ENCODE measurements at regions not wholly inside any gene's neighbourhood (a gene's known extent, or its start where the extent isn't known, plus 50 kb on each side); places are given as distances from the start of the nearest gene placed in this dataset.

GRCh38 chr5:176174345-176175025, 63.7 kb upstream of the SIMC1 start:
- DNase-seq (ENCODE audit: low read depth in 4 of 4, low spot score in 2 of 4) = no peak

DNA sequence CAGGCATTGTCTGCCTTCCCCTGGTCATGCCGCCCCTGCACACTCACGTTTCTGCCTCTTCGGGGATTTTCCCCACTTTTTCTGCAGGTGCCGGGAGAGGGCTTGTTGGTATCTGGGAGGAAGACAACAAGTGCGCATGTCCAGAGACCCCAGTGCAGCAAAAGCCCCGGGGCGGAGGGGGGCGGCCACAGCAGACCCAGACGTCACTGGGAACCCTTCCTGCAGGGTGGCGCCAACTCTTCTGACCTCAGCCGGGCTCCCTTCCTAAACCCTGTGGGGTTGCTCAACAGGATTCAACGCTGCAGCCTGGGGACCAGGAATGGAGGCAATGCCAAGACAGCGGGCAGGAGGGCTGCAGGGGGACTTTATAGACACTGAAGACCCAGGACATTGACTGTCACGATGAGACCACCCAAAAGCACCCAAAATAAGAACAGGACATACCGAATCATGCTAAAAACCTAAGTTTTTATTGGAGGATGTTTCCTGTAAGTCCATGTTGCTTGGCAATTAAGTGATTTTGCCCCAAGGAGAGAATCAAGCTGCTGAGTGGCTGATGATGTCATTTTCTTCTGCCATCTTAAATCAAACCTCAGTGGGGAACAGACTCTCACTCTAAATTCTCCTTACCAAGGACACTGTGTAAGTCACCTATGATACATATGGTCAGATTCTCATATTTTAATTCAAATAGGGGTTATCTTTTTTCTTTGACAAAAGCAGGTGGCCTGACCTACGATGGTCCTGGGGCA, 62.9 kb upstream of the SIMC1 start:
- DNase-seq (ENCODE audit: low read depth in 4 of 4, low spot score in 2 of 4) = no peak

GRCh38 chr5:176176231-176176630, 62.0 kb upstream of the SIMC1 start:
- no peak for DNase-seq (ENCODE audit: low read depth in 4 of 4, low spot score in 2 of 4)

GRCh38 chr5:176178789-176179188, 59.4 kb upstream of the SIMC1 start:
- no peak for DNase-seq (ENCODE audit: low read depth in 4 of 4, low spot score in 2 of 4)

- DNase-seq (ENCODE audit: low read depth in 4 of 4, low spot score in 2 of 4) = no peak
Observed at GRCh38 chr5:176180339-176180738, 57.9 kb upstream of the SIMC1 start.

DNA sequence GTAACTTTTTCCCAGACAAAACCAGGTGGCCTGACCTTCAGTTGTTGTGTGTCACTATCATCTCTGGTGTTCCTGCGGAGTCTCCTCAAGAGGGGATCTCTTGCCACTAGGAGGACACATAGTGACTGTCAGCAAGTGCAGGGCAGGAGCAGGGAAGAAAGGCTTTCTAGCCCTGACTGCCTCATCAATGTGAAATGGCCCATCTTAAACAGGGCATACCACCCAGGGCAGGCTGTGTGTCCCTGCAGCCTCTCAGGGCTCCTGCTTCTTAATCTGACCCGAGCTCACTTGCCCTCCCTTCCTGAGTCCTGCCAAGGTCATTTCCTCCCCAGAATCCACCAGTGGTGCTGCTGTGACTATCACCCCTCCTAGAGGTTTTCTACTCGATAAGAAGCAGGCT, 57.4 kb upstream of the SIMC1 start:
- no peak for DNase-seq (ENCODE audit: low read depth in 4 of 4, low spot score in 2 of 4)

- peak in 2 of 4 donors; percentile 30 to 38 for DNase-seq (ENCODE audit: low read depth in 4 of 4, low spot score in 2 of 4)
Observed at GRCh38 chr5:176181271-176181855, 56.9 kb upstream of the SIMC1 start.

DNA sequence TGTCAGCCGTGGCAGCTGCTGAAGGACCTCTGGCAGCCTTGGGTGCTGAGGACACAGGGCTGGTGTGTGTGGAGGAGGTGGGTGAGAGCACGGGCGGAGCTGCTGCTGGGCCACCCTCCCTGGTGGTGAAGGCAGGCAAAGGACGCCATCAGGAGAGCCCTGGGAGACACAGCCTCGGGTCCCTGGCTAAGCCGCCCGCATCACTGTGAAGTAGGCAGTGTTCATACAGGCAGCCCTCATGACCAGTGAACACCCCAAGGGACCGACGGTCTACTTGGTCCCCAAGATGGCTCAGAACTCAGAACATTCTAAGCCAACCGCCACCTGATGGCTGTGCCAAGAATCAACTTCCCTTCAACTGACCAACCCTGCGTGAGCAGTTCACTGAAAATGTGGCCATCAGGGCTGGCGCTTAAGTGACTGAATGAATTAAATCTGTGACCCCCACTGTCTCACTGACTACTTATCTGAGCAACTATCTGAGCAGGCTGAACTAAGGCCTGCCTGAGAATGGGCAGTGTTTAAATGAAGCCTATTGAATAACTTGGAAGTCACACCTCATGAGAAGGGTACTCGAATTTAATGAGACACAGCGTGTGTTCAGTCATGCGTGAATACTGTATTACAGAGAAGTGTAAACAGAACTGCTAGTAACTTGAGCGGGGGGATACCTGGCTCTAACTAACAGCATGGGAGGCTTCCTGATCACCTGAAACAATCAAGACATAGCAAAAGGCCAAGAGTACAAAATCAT, 54.7 kb upstream of the SIMC1 start:
- peak; percentile 50 to 83 (median 62) for DNase-seq (ENCODE audit: low read depth in 4 of 4, low spot score in 2 of 4)

GRCh38 chr5:176184608-176185132, 53.6 kb upstream of the SIMC1 start:
- no peak for DNase-seq (ENCODE audit: low read depth in 4 of 4, low spot score in 2 of 4)

DNA sequence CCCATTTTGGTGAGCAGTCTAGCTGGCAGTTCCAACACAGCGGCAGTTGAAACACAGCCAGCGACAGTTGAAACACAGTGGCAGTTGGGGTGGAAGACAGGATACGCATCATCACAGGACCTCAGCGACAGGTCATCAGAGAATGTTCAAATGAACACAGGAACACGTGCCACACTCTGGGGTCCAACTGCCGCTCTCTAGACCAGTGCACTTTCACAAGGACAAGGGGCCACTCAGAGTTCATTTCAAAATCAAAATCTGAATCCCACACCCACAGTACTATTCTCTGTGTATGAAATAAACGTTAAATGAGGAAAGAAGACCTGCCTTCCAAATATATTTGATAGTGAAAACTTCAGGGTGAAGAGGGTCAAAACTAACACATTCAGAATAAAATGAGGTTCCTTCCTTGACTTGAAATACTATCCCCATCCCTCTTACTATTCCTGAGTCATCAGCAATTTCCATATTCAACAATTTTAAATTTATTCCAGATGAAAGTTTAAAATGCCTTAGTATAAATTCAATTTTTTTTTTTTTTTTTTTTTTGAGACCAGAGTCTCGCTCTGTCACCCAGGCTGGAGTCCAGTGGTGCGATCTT, 53.0 kb upstream of the SIMC1 start:
- no peak for DNase-seq (ENCODE audit: low read depth in 4 of 4, low spot score in 2 of 4)

DNA sequence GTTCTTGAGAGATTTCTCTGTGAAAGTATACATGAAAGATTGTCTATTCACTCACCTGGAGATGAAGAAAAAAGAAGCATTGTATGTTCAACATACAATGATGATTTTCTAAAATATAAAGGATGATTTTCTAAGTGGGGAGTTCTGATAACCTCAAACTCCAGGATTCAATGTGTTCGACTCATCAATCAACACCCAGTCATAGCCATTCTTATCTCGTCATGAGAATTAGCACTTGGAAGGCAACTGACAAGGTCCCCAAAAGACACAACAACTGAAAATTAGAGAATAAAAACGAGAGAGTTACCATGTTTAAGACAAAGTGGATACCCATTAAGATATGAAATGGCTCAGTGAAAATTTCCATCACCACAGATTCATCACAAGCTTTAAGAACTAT, 52.1 kb upstream of the SIMC1 start:
- DNase-seq (ENCODE audit: low read depth in 4 of 4, low spot score in 2 of 4) = no peak

DNA sequence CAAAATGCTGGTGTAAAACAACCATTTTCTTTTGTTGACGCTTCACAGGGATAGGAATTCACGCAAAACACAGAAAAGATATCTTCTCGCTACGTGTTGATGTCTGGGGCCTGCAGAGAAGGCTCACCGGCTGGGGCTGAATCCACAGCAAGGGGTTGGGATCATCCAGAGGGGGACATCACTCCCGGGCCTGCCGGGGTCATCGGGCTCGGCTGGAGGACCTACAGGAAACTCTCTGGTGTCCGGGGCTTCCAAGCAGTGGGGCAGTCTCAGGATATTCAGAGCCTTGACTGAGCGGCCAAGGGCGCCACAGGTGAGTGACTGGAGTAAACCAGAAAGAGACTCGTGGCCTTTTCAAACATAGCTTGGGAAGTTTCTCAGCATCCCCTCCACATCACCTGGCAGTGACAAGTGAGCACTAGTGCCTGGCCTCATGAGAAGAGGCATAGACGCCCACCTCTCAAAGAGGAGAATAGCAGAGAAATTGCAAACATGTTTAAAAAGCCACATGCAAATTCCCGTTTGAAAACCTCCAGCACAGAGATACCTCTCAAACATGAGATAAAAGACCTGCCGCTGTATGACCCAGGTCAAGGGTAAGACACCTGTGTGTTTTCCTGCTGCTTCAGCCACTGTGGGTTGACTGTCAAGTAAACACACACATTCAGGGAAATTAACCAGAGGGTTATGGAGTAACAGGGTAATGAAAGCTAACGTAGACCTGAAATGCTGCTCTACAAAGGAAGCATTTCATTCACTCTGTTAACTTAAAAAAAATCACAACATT, 50.8 kb upstream of the SIMC1 start:
- DNase-seq (ENCODE audit: low read depth in 4 of 4, low spot score in 2 of 4) = no peak

- no peak for DNase-seq (ENCODE audit: low read depth in 4 of 4, low spot score in 2 of 4)
Observed at GRCh38 chr5:176188085-176188484, 50.1 kb upstream of the SIMC1 start.

All from left renal cortex interstitium (tissue), 4 donors.